ENCODE measurements at regions not wholly inside any gene's neighbourhood (a gene's known extent, or its start where the extent isn't known, plus 50 kb on each side); places are given as distances from the start of the nearest gene placed in this dataset.

DNA sequence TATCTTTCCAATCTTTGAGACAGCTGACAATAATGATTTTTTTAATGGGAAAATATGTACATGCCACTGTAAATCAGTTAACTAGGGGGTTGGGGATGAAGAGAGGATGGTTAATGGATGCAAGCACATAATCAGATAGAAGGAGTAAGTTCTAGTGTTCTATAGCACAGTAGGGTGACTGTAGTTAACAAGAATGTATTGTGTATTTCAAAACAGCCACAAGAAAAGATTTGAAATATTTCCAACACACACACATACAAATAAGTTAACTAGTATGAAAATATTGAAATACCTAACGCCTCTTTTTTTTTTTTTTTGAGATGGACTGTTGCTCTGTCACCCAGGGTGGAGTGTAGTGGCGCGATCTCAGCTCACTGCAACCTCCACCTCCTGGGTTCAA is 153.4 kb upstream of the SALL4 start (continued):
- TF ChIP-seq, protein P1, sequence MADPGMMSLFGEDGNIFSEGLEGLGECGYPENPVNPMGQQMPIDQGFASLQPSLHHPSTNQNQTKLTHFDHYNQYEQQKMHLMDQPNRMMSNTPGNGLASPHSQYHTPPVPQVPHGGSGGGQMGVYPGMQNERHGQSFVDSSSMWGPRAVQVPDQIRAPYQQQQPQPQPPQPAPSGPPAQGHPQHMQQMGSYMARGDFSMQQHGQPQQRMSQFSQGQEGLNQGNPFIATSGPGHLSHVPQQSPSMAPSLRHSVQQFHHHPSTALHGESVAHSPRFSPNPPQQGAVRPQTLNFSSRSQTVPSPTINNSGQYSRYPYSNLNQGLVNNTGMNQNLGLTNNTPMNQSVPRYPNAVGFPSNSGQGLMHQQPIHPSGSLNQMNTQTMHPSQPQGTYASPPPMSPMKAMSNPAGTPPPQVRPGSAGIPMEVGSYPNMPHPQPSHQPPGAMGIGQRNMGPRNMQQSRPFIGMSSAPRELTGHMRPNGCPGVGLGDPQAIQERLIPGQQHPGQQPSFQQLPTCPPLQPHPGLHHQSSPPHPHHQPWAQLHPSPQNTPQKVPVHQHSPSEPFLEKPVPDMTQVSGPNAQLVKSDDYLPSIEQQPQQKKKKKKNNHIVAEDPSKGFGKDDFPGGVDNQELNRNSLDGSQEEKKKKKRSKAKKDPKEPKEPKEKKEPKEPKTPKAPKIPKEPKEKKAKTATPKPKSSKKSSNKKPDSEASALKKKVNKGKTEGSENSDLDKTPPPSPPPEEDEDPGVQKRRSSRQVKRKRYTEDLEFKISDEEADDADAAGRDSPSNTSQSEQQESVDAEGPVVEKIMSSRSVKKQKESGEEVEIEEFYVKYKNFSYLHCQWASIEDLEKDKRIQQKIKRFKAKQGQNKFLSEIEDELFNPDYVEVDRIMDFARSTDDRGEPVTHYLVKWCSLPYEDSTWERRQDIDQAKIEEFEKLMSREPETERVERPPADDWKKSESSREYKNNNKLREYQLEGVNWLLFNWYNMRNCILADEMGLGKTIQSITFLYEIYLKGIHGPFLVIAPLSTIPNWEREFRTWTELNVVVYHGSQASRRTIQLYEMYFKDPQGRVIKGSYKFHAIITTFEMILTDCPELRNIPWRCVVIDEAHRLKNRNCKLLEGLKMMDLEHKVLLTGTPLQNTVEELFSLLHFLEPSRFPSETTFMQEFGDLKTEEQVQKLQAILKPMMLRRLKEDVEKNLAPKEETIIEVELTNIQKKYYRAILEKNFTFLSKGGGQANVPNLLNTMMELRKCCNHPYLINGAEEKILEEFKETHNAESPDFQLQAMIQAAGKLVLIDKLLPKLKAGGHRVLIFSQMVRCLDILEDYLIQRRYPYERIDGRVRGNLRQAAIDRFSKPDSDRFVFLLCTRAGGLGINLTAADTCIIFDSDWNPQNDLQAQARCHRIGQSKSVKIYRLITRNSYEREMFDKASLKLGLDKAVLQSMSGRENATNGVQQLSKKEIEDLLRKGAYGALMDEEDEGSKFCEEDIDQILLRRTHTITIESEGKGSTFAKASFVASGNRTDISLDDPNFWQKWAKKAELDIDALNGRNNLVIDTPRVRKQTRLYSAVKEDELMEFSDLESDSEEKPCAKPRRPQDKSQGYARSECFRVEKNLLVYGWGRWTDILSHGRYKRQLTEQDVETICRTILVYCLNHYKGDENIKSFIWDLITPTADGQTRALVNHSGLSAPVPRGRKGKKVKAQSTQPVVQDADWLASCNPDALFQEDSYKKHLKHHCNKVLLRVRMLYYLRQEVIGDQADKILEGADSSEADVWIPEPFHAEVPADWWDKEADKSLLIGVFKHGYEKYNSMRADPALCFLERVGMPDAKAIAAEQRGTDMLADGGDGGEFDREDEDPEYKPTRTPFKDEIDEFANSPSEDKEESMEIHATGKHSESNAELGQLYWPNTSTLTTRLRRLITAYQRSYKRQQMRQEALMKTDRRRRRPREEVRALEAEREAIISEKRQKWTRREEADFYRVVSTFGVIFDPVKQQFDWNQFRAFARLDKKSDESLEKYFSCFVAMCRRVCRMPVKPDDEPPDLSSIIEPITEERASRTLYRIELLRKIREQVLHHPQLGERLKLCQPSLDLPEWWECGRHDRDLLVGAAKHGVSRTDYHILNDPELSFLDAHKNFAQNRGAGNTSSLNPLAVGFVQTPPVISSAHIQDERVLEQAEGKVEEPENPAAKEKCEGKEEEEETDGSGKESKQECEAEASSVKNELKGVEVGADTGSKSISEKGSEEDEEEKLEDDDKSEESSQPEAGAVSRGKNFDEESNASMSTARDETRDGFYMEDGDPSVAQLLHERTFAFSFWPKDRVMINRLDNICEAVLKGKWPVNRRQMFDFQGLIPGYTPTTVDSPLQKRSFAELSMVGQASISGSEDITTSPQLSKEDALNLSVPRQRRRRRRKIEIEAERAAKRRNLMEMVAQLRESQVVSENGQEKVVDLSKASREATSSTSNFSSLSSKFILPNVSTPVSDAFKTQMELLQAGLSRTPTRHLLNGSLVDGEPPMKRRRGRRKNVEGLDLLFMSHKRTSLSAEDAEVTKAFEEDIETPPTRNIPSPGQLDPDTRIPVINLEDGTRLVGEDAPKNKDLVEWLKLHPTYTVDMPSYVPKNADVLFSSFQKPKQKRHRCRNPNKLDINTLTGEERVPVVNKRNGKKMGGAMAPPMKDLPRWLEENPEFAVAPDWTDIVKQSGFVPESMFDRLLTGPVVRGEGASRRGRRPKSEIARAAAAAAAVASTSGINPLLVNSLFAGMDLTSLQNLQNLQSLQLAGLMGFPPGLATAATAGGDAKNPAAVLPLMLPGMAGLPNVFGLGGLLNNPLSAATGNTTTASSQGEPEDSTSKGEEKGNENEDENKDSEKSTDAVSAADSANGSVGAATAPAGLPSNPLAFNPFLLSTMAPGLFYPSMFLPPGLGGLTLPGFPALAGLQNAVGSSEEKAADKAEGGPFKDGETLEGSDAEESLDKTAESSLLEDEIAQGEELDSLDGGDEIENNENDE (IDR thresholded peaks at IDR 0.05; ENCODE audit: insufficient replicate concordance, low read length) = no peak
- TF ChIP-seq SIRT6 (IDR thresholded peaks at IDR 0.05; ENCODE audit: low read length) (no peak), PHF8 (conservative IDR thresholded peaks at IDR 0.05; ENCODE audit: low read depth, low read length) (no peak)

Measured in H1 (cell line).